ENCODE measurements at regions not wholly inside any gene's neighbourhood (a gene's known extent, or its start where the extent isn't known, plus 50 kb on each side); places are given as distances from the start of the nearest gene placed in this dataset.

DNA sequence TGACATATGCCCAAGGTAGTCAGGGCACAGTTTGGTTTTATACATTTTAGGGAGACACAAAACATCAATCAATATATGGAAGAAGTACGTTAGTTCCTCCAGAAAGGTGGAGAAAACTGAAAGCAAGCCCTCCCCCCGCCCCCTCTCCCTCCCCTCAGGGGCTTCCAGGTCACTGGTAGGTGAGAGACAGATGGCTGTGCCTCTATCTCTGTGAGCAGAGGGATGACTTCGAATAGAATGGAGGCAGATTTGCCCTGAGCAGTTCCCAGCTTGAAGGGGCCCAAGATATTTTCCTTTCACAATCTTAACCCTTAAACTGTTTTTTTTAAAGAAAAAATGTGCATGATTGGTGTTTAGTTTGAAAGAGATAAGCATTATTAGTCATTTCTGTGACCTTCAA, 114.0 kb downstream of the PCDH10 start:
- no peak for DNase-seq
- Histone ChIP-seq H3K4me3 (ENCODE audit: low read length) (no peak overlapping the region), H3K9me3 (replicated peaks; ENCODE audit: control insufficient read depth, low read depth, low read length) (no peaks in the 10 kb centered on the region), H3K36me3 (ENCODE audit: control insufficient read depth, insufficient read depth, low read length) (no peaks in the 10 kb centered on the region), H3K27ac (ENCODE audit: low read length) (no peak overlapping the region), H3K4me1 (ENCODE audit: control insufficient read depth, insufficient read depth, low read length) (no peaks in the 10 kb centered on the region), H3K27me3 (ENCODE audit: control insufficient read depth, insufficient read depth, low read length) (no peaks in the 10 kb centered on the region)
- WGBS (ENCODE audit: insufficient coverage), result no CpG with 5 or more reads among the region's 3 CpGs

GRCh38 chr4:133247861-133248260, 98.8 kb downstream of the PCDH10 start:
- no CpG with 5 or more reads among the region's 2 CpGs for WGBS (ENCODE audit: insufficient coverage)
- Histone ChIP-seq H3K36me3 (ENCODE audit: control insufficient read depth, insufficient read depth, low read length) (no peaks in the 10 kb centered on the region), H3K4me3 (ENCODE audit: low read length) (no peak overlapping the region), H3K27ac (ENCODE audit: low read length) (no peak overlapping the region), H3K4me1 (ENCODE audit: control insufficient read depth, insufficient read depth, low read length) (no peaks in the 10 kb centered on the region), H3K27me3 (ENCODE audit: control insufficient read depth, insufficient read depth, low read length) (no peaks in the 10 kb centered on the region), H3K9me3 (replicated peaks; ENCODE audit: control insufficient read depth, low read depth, low read length) (no peaks in the 10 kb centered on the region)
- DNase-seq, result no peak

- H3K9me3 ChIP-seq (replicated peaks; ENCODE audit: control insufficient read depth, low read depth, low read length), result no peaks in the 10 kb centered on the region
- no CpG with 5 or more reads among the region's 1 CpG for WGBS (ENCODE audit: insufficient coverage)
- H3K4me1 ChIP-seq (ENCODE audit: control insufficient read depth, insufficient read depth, low read length), result no peaks in the 10 kb centered on the region
- no peak for DNase-seq
- no peak overlapping the region for H3K27ac ChIP-seq (ENCODE audit: low read length)
- no peaks in the 10 kb centered on the region for H3K27me3 ChIP-seq (ENCODE audit: control insufficient read depth, insufficient read depth, low read length)
- H3K4me3 ChIP-seq (ENCODE audit: low read length), result no peak overlapping the region
- no peaks in the 10 kb centered on the region for H3K36me3 ChIP-seq (ENCODE audit: control insufficient read depth, insufficient read depth, low read length)
These were observed 96.1 kb downstream of the PCDH10 start for GRCh38 chr4:133245226-133245625.
